NCI-H69 (cell line): ENCODE measurements at regions not wholly inside any gene's neighbourhood (a gene's known extent, or its start where the extent isn't known, plus 50 kb on each side); places are given as distances from the start of the nearest gene placed in this dataset.
A peak's percentile ranks its signal among the peaks of the same experiment; 100 is the strongest.
"Not testable (repeated sequence)": the region's sequence is repeated elsewhere in the genome, so short reads cannot be mapped to it uniquely, and the experiment has no call there.

Experiments
- DNase-seq: peaks from one replicate; lab custom pipeline; 2025; lab: John Stamatoyannopoulos, UW

DNA sequence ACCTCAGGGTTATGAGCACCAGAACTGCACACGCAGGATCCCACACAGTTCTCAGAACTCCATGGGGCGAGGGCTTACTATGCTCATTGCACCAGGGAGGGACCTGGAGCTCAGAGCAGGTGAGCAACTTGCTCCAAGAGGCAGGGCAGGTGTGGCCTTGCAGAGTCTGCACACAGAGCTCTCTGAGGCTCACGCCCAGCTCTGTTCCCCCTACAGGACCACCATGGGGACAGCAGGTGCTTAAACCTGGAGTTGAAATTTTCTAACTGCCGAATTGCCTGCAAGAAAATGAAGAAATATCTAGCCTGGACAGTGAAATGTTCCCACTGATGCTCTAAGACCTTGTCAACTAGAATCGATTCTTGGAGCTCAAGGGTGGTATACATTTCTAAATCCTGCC is 49.9 kb upstream of the MSMB start:
- DNase-seq = not testable (repeated sequence)

DNA sequence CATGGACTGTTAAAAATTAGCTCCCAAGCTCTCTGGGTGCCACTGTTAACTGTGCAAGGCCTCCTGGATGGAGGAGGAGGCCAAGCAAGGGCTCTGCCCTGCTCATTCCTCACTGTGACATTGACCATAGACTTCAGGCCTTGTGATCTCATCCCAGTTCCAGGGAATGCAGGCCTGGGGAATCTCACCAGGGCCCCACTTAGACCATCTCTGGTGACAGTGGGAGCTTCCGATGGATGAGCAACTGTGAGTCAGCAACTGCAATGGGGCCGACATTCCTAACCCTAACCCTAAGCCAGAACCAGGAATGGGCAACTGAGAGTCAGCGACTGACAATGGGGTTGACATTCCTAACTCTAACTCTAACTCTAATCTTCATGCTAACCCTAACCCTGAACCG is 50.4 kb upstream of the MSMB start:
- DNase-seq = no peak

DNA sequence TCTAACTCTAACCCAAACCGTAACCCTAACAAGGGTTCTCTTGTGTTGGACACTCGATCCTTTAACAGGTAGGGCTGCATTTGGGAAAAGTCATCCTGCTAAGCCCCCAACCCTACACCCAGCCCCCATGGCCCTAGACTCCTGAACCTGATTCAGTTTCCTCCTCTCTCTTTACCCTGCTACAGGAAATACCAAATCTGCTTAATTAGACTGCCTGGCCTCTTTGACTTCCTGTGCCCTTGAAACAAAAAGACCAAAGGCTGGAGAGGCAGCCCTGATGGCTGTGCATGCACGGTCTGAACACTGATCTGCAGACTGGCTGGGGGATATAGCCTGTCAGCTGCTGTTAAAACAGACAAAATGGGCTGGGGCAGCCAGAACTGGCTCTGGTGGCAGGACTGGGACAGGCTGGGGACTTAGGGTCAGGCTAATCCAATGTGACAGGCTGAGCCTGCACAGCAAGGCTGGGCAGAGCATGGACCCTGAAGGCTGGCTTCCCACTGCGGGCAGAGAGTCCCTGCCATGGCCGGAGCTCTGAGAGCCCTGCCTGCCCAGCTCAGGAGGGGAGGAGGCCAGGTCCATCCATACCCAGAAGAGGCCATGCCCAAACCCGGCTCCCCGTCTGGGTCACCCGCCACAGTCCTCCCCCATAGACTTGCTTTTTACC is 51.0 kb upstream of the MSMB start:
- peak; percentile 6 for DNase-seq

DNA sequence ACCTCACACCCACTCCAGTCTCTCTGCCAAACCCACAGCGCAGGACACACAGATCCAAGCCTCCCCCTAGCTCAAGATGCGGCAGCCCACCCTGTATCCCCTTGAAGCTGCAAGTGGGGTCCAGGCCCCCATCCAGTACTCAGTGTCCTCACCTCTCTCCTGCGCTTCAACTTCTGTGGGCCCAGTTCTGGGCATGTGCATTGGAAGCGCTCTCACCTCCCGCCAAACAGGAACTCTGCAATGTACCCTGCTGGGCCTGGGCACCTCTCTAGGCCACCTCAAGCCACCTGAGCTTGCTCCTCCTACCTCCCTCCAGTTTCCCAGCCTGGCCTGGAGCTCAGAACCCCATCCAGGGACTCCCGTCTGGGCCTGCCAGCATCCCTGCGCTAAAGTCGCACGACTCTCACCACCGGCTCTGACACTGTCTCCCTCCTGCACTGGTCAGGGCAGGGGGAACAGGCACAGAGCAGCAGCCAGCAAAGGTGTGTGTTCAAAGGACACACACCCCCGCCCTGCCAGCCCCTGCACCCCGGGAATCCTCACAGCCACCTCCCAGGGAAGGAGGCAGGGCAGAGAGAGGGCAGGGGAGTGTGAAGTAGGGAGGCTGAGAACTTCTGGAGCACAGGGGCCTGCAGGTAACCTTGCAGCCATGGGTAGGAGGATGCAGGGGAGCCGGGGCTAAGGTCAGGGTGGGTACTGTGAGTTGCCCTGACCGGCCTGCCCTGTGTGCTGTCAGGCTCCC is 51.7 kb upstream of the MSMB start:
- DNase-seq = no peak

DNA sequence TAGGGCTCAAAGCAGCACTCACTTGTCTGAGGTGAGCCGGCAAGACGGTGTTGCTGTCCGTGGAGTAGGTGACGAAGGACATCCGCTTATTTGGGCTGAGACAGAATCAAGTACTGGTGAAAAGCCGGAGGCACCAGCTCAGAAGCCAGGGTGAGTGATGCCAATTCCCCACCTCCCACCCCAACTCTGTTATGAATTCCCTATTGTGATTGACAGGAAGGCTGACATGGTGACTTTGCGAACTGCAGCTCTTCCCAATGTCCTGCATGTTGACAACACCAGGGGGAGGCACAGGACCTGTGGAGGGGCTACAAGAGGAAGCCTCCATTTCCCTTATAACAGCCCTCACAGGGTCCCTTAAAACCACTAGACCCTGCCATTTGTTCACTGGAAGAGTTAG is 52.3 kb upstream of the MSMB start:
- no peak for DNase-seq

DNA sequence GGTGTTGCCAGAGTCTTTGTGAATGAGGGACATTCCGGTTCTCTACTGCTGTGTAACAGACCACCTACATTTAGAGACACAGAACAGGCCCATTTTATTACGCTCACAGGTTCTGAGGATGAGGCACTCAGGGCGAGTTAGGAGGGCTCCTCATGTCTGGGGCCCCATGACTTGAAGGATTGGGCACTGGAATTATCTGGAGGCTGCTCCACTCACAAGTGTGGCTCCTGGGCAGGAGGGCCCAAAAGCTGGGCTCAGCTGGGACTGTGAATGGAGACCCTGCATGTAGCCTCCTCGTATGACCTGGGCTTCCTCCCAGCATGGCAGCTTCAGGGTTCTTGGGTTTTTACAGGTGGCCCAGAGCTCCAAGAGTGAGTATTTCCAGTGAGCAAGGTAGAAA is 52.9 kb upstream of the MSMB start:
- not testable (repeated sequence) for DNase-seq

DNA sequence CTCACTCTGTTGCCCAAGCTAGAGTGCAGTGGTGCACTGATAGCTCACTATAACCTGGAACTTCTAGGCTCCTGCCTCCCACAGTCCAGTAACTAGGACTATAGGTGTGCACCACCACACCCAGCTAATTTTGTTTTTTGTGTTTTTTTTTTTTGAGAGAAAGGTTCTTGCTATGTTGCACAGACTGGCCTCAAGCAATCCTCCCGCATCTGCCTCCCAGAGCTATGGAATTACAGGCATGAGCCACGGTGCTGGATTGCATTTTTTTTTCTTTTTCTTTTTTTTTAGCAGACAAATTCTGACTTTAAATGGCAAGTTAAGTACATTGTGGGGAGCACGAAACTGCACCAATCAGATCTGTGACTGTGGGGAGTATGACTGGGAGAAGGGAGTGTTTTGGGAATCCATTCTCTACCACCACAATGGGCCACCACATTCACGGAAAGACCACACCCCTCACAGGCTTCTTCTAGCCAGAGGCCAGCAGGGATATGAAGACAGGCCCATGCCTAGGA is 58.1 kb upstream of the MSMB start:
- no peak for DNase-seq

DNA sequence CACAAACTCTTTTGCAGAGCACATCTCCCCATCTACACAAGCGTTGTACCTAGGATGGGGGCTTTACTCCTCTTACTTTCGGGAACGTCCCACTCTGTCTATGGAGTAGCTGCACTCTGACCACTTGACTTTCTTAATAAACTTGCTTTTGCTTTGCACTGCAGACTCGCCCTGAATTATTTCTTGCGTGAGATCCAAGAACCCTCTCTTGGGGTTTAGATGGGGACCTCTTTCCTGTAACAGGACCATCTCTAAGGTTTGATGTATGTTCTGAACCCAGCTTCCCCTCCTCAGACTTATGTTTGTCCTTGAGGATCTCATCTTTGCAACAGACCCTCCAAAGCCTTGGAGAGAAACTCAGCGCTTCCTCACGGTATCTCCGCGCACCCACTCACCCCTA is 59.3 kb upstream of the MSMB start:
- DNase-seq = not testable (repeated sequence)

DNA sequence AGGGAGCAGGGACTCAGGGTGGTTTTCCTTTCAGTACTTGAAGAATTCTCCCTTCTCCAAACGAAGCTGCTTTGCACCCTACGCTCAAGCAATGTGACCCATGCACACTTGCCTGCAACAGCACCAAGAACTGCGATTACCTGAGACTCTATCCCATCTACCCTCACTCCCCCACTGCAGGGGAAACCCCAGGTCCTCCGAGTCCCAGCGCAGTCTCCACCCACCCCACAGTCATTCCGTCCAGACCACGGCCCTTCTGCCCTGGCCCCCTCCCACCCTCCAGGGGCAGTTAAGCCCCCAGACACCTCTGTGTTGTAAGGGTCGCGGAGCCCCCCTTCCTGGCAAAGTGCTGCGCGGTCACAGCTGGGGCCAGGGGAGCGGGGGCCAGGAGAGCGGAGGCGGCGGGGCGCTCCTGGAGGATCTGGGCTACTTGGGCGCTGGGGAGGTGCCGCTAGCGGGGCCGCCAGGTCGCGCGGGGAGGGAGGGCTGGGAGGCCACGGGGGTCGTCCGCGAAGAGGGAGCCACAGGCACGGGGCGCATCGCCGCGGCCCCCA is 59.9 kb upstream of the MSMB start:
- not testable (repeated sequence) for DNase-seq

DNA sequence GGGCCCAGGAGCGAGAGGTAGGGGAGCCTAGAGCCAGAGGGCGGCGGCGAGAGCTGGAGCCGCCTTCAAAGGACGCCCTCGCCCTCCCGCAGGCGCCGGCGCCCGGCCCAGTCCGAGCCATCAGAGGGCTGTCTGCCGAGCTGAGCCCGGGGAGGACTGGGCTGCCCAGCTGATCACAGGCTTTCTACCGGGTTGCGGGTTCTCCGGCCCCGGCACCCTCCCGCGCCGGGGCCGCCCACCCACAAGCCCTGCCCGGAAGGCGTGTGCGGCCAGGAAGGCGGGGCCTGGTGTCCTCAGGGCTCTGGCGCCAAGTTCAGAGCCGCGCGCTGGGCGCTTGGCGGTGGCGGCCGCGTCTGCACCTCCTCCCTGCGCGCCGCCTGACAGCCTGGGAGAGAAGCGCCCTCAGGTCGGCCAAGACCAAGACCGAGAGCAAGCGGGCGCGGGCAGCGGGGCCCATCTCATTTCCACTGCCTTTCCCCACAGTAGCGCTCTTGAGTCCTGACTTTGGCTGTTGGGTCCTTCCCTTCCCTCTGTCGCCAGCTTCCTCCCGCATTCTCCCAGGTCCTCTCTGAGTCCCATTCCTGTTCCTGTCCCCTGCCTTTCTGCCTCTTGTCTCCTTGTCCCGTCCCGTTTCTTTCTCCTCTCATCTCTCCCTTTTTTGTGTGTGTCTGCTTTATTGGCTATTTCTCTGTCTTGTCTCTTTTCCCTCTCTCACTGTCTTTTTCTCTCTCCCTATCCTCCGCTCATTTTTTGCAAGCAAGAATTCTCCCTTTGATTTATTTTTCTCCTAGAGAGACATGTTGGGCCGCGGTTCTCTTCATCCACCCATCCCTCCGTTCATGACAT is 60.6 kb upstream of the MSMB start:
- DNase-seq = peak; percentile 64

DNA sequence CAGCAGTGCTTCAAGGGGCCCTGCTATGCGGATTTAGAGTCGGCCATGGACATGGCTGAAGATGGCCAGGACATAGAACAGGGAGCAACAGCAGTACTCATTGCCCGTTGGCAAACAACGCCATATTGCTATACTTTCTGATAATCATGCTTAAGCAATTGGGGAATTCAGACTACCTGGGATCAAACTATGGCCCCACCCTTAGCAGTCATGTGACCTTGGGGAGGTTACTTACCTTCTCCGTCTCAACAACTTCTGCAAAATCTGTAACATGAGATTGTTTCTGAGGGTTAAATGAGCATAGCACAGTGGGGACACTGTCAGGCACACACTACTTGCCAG is 62.1 kb upstream of the MSMB start:
- DNase-seq = not testable (repeated sequence)

DNA sequence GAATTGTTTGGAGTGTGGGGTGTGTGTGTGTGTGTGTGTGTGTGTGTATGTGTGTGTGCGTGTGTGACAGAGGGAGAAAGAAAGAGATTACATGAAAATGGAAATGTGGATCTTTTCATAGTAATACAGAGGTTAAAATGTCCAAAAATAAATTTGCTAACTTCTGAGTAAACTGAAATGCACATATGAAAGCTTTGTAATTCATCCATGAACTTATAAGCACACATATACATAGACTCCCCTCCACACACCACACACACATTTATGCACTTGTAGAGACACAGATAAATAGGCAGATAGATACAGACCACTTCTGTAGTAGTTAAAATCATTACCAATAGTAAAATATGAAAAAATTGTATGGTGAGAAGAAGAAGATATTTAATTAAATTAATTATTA is 108.2 kb upstream of the MSMB start:
- DNase-seq = not testable (repeated sequence)

DNA sequence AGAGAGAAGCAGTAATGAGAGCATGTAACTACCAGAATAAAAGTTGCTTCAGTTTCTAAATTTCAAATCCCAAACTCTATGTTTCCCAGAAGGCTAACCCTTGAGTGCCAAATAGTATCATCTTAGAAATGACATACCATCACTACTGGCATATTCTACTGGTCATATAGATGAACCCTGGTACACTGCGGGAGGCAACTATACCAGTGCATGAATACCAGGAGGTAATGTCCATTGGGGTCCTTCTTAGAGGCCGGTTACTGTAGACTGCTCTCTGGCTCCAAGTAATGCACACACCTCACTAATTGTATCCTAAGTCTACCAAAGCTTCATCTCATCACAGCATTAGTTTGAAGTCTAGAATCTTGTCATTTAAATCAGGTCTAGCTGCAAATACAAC is 108.6 kb upstream of the MSMB start:
- DNase-seq = not testable (repeated sequence)

DNA sequence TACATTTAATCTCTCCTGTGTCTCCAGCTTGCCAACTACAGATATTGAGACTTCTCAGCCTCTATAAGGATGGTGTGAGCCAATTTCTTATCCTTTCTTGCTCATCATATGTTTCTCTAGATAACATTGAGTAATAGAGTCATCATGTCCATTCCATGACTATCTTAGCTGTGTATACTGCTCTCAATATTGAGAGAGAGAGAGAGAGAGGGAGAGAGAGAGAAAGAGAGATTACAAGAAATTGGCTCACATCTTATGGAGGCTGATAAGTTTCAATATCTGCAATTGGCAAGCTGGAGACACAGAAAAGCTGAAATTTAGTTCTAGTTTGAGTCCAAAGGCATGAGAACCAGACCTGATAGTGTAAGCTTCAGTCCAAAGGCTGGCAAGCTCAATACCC is 110.8 kb upstream of the MSMB start:
- not testable (repeated sequence) for DNase-seq

DNA sequence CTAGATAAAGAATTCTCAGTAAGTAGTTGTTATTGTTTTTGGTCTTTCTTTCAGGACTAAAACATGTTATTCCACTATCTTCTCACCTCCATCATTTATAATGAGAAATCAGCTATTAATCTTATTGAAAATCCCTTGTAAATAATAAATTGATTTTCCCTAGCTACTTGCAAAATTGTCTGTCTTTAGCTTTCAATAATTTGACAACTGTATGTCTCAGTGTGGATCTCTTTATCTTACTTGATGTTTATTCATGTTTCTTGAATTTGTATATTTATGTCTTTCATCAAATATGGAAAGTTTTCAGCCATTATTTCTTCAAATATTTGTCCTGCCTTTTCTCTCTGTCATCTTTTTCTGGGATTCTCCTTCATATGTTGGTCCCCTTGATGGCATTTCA is 117.1 kb upstream of the ANTXRL start:
- no peak for DNase-seq

DNA sequence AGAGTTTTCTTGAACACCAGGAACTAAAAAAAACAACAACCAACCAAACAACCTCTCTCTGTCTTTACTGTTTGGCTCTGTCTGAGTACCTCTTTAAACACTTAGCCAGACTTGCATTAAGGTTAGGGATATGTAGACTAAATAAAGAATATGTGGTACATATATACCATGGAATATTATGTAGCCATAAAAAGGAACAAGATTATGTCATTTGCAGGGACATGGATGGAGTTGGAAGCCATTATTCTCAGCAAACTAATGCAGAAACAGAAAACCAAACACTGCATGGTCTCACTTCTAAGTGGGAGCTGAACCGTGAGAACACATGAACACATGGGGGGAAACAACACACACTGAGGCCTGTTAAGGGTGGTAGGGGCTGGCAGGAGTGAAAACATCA is 116.0 kb upstream of the ANTXRL start:
- DNase-seq = no peak

DNA sequence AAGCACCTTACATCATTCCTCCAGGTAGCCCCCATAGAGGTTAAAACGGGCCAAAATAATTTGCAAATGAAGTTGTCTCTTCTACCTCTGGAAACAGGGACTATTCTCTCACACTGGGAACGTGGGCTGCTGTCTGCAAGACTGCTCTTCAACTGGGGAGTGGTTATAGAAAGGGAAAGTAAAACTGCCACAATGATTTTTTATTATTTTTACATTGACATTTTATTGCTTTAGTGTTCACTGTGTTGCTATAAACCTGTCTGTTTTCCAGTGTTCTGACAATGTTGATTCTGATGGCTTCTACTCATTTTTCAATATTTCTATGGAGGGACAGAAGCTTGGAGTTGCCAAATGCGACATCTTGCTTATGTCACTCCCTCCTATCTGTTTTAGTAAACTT is 115.1 kb upstream of the ANTXRL start:
- DNase-seq = no peak

DNA sequence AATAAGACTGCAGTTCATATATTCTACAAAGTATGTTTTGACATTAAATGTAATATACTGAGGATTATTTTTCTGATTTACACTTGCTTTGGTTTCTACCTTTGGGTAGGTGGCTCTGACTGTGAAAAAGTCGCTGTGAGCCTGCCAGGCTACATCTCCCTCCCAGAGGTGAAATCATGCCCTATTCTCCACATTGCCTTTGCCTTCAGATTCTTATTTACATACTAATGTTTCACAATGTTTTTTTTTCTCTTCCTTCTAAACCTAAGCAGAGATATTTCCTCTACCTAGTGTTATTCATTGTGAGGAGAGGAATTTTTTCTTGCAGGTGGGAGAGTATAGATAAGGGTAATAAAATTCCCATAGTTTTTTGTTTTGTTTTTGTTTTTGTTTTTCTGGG is 111.5 kb upstream of the ANTXRL start:
- no peak for DNase-seq

DNA sequence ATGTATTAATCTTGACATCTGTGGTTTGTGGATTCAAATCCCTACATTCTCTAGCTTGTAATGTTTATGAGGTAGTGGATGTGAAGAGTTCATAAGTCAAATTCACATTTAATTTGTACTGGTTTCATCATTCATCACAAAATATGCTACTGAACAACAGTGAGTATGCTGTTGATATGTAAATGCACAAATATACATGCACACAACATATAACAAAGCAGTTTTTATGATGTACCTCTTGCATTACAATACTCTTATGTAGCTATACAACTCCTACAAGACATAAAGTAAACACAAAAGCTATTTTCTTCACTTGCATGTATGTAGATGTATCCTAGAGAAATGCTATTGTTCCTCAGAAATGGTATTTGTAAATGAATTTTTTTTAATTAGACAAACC is 111.0 kb upstream of the ANTXRL start:
- DNase-seq = no peak

DNA sequence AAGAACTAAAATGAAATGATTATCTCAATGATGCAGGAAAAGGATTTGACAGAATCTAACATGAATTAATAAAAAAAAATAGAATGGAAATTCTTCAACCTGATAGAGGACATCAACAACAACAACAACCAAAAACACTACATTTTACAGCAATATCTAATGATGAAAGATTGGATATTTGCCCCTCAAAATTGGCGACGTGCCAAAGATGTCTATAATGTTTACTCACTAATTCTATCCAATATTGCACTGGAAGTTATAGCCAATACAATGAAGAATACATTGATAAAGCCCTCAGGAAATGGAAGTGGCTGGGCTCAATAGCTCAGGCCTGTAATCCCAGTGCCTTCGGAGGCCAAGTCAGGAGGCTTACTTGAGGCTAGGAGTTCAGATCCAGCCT is 99.4 kb upstream of the ANTXRL start:
- DNase-seq = not testable (repeated sequence)

DNA sequence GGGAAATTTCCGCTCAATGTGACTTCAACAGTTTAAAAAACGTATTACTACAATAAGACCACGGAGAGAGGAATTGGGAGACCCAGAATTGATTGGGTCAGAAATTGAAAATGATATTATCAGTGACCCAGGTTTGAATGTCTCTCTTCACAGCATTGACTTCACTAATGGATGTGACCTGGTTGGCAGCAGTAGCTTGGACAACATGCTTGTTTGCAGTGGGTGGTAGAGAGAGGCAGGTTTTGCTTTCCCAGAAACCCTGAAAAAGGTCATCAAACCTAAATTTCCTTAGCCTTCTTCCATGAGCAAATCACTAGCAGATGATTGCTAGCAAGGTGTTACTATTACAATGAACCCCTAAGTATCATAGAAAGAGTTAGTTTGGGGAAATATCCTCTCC is 89.7 kb upstream of the ANTXRL start:
- no peak for DNase-seq

DNA sequence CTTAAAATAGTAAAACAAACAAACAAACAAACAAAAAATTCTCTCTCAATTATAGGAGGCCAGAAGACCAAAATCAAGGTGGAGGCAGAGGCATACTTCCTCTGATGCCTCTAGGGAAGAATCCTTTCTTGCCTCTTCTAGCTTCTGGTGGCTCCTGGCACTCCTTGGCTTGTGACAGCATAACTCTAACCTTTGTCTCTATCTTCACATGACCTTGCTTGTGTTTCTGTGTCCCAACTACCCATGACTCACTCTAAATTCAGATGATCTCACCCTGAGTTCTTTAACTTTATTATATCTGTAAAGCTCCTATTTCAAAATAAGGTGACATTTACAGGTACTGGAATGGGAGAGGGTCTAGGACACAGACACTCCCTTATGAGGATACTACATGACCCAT is 88.3 kb upstream of the ANTXRL start:
- DNase-seq = no peak

DNA sequence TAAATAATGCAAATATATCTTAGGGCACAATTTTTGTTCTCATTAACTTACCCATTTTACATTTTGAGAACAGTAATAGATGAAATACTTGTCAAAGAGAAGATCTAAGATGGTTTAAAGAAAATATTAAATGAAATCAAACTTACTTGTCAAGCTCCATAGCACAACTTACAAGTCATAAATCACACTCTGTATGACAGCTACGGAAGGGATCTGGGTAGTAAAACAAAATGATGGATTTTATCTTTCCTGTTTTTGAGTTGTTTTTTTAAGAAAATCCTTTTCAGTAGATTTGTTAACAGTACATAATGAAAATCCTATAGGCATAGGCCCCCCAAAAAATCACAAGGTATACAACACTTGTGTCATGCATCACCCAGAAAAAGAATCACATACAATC is 84.4 kb upstream of the ANTXRL start:
- not testable (repeated sequence) for DNase-seq
